ENCODE measurements at regions not wholly inside any gene's neighbourhood (a gene's known extent, or its start where the extent isn't known, plus 50 kb on each side); places are given as distances from the start of the nearest gene placed in this dataset.

- CTCF ChIA-PET (ENCODE audit: low intra/inter-chr PET ratio, low total read pairs), result no interaction called here
- no peak overlapping the region for H2AFZ ChIP-seq (ENCODE audit: low read length)
- ATAC-seq (no peak), FAIRE-seq (no peak), DNase-seq (ENCODE audit: low spot score) (no peak)
- H3K27ac ChIP-seq (ENCODE audit: extremely low read length, insufficient read depth, low read length), result no peak overlapping the region
- POLR2A ChIA-PET, result no interaction called here
- H3K9me3 ChIP-seq (ENCODE audit: low read length), result no peaks in the 10 kb centered on the region
- BruUV-seq (replicated peaks), result no TSS peak
- no peaks in the 10 kb centered on the region for H3K79me2 ChIP-seq (ENCODE audit: insufficient read depth, low read length)
- WGBS (ENCODE audit: low lambda C conversion rate), result 65% methylated on average over 3 of the region's 8 CpGs
- no peak overlapping the region for H3K4me2 ChIP-seq (ENCODE audit: low read depth, low read length)
- no peak overlapping the region for H3K4me3 ChIP-seq (replicated peaks in 1 of 3; ENCODE audit: insufficient read depth in 1 of 3, low read depth in 2 of 3, low read length in 3 of 3)
- H4K20me1 ChIP-seq (ENCODE audit: insufficient read depth, low read length), result no peaks in the 10 kb centered on the region
- TF ChIP-seq, protein P1, sequence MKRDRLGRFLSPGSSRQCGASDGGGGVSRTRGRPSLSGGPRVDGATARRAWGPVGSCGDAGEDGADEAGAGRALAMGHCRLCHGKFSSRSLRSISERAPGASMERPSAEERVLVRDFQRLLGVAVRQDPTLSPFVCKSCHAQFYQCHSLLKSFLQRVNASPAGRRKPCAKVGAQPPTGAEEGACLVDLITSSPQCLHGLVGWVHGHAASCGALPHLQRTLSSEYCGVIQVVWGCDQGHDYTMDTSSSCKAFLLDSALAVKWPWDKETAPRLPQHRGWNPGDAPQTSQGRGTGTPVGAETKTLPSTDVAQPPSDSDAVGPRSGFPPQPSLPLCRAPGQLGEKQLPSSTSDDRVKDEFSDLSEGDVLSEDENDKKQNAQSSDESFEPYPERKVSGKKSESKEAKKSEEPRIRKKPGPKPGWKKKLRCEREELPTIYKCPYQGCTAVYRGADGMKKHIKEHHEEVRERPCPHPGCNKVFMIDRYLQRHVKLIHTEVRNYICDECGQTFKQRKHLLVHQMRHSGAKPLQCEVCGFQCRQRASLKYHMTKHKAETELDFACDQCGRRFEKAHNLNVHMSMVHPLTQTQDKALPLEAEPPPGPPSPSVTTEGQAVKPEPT (CRISPR knock-in tag; IDR thresholded peaks at IDR 0.05; ENCODE audit: low read depth), result no peak
- no peak for TF ChIP-seq ZBED4 (CRISPR knock-in tag; IDR thresholded peaks at IDR 0.05; ENCODE audit: borderline replicate concordance)
- no peak for TF ChIP-seq ZNF768 (CRISPR knock-in tag; IDR thresholded peaks at IDR 0.05)
- TF ChIP-seq NFYB (CRISPR knock-in tag; IDR thresholded peaks at IDR 0.05), result no peak
- TF ChIP-seq, protein P2, sequence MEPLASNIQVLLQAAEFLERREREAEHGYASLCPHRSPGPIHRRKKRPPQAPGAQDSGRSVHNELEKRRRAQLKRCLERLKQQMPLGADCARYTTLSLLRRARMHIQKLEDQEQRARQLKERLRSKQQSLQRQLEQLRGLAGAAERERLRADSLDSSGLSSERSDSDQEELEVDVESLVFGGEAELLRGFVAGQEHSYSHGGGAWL (CRISPR knock-in tag; IDR thresholded peaks at IDR 0.05), result no peak
- no peak for TF ChIP-seq ZFP1 (CRISPR knock-in tag; IDR thresholded peaks at IDR 0.05)
- TF ChIP-seq CHD4 (IDR thresholded peaks at IDR 0.05; ENCODE audit: borderline replicate concordance, low read length), result no peak
- TF ChIP-seq, protein P3, sequence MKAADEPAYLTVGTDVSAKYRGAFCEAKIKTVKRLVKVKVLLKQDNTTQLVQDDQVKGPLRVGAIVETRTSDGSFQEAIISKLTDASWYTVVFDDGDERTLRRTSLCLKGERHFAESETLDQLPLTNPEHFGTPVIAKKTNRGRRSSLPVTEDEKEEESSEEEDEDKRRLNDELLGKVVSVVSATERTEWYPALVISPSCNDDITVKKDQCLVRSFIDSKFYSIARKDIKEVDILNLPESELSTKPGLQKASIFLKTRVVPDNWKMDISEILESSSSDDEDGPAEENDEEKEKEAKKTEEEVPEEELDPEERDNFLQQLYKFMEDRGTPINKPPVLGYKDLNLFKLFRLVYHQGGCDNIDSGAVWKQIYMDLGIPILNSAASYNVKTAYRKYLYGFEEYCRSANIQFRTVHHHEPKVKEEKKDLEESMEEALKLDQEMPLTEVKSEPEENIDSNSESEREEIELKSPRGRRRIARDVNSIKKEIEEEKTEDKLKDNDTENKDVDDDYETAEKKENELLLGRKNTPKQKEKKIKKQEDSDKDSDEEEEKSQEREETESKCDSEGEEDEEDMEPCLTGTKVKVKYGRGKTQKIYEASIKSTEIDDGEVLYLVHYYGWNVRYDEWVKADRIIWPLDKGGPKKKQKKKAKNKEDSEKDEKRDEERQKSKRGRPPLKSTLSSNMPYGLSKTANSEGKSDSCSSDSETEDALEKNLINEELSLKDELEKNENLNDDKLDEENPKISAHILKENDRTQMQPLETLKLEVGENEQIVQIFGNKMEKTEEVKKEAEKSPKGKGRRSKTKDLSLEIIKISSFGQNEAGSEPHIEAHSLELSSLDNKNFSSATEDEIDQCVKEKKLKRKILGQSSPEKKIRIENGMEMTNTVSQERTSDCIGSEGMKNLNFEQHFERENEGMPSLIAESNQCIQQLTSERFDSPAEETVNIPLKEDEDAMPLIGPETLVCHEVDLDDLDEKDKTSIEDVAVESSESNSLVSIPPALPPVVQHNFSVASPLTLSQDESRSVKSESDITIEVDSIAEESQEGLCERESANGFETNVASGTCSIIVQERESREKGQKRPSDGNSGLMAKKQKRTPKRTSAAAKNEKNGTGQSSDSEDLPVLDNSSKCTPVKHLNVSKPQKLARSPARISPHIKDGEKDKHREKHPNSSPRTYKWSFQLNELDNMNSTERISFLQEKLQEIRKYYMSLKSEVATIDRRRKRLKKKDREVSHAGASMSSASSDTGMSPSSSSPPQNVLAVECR (CRISPR knock-in tag; IDR thresholded peaks at IDR 0.05; ENCODE audit: borderline replicate concordance), result no peak
- no peak for TF ChIP-seq PITX1 (CRISPR knock-in tag; IDR thresholded peaks at IDR 0.05)
- no peak for TF ChIP-seq ZNF7 (CRISPR knock-in tag; IDR thresholded peaks at IDR 0.05)
- TF ChIP-seq, protein P4, sequence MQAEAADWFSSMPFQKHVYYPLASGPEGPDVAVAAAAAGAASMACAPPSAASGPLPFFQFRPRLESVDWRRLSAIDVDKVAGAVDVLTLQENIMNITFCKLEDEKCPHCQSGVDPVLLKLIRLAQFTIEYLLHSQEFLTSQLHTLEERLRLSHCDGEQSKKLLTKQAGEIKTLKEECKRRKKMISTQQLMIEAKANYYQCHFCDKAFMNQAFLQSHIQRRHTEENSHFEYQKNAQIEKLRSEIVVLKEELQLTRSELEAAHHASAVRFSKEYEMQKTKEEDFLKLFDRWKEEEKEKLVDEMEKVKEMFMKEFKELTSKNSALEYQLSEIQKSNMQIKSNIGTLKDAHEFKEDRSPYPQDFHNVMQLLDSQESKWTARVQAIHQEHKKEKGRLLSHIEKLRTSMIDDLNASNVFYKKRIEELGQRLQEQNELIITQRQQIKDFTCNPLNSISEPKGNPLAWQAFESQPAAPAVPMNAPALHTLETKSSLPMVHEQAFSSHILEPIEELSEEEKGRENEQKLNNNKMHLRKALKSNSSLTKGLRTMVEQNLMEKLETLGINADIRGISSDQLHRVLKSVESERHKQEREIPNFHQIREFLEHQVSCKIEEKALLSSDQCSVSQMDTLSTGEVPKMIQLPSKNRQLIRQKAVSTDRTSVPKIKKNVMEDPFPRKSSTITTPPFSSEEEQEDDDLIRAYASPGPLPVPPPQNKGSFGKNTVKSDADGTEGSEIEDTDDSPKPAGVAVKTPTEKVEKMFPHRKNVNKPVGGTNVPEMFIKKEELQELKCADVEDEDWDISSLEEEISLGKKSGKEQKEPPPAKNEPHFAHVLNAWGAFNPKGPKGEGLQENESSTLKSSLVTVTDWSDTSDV (CRISPR knock-in tag; IDR thresholded peaks at IDR 0.05), result no peak
- TF ChIP-seq ELF4 (CRISPR knock-in tag; IDR thresholded peaks at IDR 0.05; ENCODE audit: borderline replicate concordance), result no peak
- TF ChIP-seq ZNF143 (CRISPR knock-in tag; IDR thresholded peaks at IDR 0.05), result no peak
- intact Hi-C loops (cut with micrococcal nuclease; ENCODE audit: unreplicated experiment), result no loop called here
- H3K4me1 ChIP-seq (ENCODE audit: insufficient read depth, low read length), result no peaks in the 10 kb centered on the region
- no peaks in the 10 kb centered on the region for H3K27me3 ChIP-seq (ENCODE audit: control insufficient read depth in 1 of 2, insufficient read depth in 2 of 2, low read length in 2 of 2)
- H3K36me3 ChIP-seq (replicated peaks in 1 of 2; ENCODE audit: control insufficient read depth in 1 of 2, insufficient read depth in 2 of 2, low read length in 2 of 2), result no peaks in the 10 kb centered on the region
- in situ Hi-C loops (cut with HindIII; ENCODE audit: extremely low pct_ligation_motif_present, low pct_unique_long_range_greater_than_20kb), result no loop called here
- no peak overlapping the region for H3K9ac ChIP-seq (ENCODE audit: insufficient read depth, low read depth, low read length)
Observed at GRCh38 chr18:14962626-14963025, 214.7 kb downstream of the ANKRD30B start.
